HG02973 (cell line): ENCODE measurements at regions not wholly inside any gene's neighbourhood (a gene's known extent, or its start where the extent isn't known, plus 50 kb on each side); places are given as distances from the start of the nearest gene placed in this dataset.
"Not testable (repeated sequence)": the region's sequence is repeated elsewhere in the genome, so short reads cannot be mapped to it uniquely, and the experiment has no call there.

Experiments used
- ATAC-seq: cut with Tn5 transposase; IDR thresholded peaks from one replicate; pipeline ENCODE4 v1.9.1; 2021; ENCODE audit warnings: moderate library complexity; ENCODE audit not compliant: unreplicated experiment

DNA sequence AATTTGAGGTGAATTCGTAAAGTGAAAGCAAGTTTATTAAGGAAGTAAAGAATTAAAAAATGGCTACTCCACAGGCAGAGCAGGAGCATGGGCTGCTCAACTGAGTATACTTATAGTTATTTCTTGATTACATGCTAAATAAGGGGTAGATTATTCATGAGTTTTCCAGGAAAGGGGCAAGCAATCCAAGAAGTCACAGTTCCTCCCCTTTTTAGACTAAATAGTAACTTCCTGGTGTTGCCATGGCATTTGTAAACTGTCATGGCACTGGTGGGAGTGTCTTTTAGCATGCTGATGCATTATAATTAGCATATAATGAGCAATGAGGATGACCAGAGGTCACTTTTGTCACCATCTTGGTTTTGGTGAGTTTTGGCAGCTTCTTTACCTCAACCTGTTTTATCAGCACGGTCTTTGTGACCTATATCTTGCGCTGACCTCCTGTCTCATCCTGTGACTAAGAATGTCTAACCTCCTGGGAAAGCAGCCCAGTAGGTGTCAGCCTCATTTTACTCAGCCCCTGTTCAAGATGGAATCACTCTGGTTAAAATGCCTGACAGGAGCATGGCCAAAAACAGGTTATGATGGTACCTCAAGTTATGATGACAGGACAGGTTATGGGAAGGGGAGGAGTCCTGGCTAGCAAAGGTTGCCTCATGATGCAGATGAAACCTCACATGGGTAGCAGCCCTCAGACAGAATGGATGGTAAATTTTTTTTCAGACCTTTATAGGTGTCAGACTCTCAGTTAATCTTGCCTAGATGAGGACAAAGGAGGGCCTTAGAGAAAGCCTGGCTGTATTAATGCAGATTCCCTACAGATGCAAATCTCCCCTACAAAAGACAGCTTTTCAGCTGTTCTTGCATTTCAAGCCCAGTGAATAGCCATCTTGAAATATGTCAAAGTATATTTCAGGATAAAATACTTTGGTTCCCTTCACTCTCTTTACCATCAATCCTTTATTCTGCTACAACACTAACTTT lies 49.7 kb downstream of the SIPA1L2 start:
- ATAC-seq: no peak

DNA sequence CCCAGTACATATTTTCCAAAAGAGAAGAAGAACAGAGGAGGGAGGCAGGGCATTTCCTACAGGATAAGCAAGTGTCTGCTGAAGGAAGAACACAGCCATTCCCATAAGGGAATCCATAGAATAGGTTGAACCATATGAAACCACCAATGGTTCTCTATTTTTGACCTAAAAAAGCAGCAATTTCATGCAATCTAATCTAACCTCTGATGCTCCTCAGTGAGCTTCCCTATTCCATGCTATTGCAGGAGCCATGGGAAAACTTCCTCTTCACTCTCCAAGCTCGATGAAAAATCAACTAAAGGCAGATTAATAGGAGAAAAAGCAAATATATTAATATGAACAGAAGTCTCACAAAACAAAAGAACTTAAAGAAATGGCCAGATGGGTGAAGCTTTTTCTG lies 50.5 kb downstream of the SIPA1L2 start:
- no peak for ATAC-seq

DNA sequence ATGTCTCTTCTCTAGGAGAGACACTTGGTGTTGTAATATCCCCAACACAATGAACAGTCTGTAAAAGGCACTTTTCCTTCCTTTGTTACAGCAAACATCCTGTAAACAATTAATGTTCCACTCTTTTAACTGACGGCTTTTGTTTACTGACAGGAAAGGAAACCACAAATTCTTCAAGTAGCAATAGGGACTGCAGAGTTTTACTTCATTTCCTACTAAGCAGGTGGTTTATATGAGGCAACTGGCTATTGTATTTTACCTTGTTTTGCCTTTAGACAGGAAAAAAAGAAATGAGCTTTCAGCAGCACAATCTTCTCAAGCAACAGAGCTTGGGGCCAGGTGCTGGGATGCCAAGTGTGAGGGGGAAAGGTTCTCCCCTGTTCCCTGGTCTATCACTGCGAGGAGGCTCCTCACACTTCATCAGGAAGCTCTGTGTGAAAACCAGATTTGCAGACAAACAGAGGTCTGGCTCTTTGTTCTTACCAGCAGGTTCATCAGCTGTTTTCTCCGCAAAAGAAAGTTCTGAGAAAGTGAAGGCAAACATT lies 51.2 kb downstream of the SIPA1L2 start:
- ATAC-seq: no peak

DNA sequence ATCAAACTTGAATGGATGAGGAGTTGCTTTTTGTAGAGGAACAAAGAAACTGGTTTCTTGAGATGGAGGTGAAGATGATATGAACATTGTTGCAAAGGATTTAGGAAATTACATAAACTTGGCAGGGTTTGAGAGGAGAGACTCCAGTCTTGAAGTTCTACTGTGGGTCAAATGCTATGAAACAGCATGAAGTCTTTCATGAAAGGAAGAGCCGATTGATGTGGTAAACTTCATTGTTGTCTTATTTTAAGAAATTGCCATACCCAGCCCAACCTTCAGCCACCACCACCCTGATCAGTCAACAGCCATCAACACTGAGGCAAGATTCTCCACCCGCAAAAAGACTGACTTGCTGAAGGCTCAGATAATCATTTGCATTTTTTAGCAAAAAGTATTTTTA lies 52.2 kb downstream of the SIPA1L2 start:
- no peak for ATAC-seq

DNA sequence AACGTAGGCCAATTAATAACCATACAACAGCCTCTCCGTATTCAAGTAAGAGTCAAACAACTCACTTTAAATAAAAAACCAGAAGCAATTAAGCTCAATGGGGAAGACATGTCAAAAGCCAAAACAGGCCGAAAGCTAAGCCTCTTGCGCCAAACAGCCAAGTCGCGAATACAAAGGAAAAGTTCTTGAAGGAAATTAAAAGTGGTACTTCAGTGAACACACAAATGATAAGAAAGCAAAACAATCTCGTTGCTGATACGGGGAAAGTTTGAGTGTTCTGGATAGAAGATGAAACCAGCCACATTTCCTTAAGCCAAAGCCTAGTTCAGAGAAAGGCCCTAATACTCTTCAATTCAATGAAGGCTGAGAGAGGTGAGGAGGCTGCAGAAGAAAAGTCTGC lies 53.4 kb downstream of the SIPA1L2 start:
- ATAC-seq: no peak

DNA sequence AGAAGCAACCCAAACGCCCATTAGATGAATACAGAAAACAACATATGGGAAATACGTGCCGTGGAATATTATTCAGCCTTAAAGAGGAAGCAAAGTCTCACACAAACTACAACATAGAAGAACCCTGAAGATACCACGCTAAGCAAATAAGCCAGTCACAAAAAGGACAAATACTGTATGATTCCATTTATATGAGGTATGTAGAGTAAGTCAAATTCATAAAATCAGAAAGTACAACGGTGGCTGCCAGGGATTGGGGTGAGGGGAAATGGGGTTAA lies 54.2 kb downstream of the SIPA1L2 start:
- ATAC-seq: no peak

DNA sequence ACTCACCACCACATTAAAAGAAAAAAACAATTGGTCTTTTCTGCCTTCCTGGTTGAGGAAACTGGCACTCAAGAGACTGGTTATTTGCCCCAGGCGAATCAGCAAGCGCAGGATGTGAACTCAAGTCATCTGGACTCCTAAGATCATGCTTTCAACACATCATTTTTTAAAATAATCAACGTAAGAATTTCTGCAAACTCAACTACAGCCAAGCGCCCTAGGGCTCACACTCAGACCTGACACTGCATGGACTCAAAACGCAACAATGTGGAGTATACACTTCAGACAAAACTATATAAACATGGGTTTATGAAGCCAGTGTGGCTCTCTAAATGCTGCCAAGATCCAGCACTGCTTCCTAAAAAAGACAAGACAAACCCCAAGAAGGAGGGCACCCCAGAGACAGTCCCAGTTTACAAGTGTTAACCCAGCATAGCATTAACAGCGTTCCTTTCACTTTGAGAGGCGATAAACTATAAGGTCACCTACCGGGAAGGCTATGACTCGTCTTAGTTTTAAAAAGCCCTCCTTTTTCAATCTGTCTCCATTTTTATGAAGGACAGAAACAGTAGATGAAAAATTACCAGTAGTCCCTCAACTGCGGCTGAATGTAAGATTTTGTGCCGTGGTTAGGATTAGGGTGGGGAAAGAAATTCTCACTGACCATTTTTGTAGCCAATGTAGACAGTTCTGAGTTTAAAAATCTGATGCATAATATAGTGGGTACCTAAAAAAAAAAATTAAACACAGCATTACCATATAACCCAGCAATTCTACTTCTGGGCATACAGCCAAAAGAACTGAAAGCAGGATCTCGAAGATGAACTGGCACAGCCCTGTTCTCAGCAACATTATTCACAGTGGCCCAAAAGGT lies 54.8 kb downstream of the SIPA1L2 start:
- no peak for ATAC-seq

DNA sequence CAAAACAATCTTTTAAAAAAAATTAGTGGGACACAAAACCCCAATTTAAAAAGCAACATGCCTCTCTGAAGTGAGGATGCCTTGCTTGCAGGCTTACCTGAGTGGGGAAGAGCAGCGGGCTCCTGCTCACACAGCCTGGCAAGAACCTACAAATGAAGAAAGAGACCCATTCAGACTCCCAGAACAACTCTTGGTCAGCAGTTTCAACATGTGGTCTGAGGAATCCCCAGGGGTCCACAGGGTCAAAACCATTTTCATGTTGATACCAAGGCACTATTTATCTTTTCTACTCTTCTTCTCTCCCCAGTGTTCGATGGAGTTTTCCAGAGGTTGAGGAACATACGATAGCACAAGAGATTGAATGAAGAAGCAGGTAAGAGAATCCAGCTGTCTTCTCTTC lies 55.9 kb downstream of the SIPA1L2 start:
- ATAC-seq: no peak

DNA sequence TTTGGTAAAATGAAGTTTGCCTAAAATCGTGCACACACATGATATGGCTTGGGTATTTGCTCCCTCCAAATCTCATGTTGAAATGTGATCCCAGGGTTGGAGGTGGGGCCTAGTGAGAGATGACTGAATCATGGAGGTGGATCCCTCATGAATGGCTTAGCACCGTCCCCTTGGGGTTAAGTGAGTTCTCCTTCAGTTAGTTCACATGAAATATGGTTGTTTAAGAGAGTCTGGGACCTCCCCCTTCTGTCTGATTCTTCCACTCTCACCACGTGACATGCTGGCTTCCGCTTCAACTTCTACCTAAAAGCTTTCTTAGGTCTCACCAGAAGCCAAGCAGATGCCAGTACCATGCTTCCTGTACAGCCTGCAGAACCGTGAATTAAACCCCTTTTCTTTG lies 58.4 kb downstream of the SIPA1L2 start:
- no peak for ATAC-seq

DNA sequence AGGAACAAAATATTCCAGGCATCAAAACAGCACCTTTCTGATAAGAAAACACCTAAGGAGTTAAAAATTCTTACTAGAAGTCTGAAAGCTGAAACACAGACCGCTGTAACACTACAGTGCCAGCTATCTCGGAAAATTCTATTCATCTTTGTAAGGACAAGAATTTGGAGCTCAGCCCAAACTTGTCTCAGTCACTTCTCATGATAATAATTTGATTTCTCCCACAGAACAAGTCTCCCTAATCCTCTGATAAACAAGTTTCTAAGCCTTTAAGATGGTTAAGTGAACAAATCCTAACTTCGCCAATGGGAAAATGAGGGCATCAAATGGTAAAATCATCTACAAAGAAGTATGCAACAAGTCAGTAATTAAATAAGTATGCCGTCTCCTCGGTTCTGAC lies 59.9 kb downstream of the SIPA1L2 start:
- ATAC-seq: no peak

DNA sequence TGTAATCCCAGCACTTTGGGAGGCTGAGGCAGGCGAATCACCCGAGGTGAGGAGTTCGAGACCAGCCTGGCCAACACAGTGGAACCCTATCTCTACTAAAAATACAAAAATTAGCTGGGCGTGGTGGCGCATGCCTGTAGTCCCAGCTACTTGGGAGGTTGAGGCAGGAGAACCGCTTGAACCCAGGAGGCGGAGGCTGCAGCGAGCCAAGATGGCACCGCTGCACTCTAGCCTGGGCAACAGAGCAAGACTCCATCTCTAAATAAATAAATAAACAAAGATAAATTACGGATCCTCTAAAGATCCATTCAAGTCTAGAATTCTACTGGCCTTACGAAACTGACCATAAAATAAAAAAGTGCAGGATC lies 60.4 kb downstream of the SIPA1L2 start:
- not testable (repeated sequence) for ATAC-seq

DNA sequence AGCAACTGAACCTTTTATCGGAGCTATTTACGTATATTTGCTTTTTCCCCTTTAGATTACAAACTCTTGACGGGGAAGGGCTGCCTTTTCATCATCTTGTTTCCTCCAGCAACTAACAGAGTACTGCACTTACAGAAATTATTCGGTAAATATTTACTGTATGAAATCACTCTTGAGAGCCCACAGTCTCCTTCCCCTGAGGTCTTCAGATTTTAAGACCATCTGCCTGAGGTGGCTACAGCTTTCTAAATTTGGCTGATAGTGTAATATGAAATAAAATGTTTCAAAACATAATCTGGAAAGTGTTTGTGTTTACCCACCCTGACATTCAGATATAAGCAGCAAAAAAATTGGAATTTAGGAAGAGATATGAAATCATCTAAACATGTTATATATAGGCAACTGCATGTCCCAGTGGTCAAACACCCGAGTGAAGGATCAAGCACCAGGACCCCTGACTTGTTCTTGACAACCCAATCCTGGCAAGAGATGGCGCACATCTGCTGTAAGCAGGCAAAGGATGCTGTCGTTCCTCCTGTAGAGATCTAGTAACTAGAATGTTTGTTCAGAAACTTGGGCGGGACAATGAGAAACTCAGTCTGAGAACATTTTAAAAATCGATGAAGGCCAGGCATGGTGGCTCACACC lies 60.9 kb downstream of the SIPA1L2 start:
- ATAC-seq: no peak

DNA sequence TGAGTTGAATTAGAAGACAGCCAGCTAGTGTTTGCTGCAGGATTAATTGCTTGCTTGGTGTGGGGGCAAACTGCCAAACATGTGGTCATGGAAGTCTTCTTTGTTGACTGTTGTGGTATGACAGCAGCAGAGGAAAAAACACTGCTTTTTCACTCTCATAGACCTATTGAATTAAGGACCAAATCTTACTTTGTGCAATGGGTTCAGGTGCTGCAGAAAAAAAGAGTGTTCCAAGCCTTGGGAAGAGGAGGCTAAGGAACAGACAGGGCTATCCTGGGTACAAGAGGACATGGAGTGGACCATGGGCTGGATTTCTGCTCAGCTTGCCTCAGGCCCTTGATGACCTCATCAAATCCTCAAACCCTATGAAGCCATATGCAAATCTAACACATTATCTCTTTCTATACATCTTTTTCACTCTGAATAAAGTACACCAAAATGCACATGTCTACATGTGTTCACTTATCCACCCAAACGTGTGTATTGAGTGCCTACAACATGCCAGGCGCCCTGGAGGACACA lies 61.5 kb downstream of the SIPA1L2 start:
- ATAC-seq: no peak

DNA sequence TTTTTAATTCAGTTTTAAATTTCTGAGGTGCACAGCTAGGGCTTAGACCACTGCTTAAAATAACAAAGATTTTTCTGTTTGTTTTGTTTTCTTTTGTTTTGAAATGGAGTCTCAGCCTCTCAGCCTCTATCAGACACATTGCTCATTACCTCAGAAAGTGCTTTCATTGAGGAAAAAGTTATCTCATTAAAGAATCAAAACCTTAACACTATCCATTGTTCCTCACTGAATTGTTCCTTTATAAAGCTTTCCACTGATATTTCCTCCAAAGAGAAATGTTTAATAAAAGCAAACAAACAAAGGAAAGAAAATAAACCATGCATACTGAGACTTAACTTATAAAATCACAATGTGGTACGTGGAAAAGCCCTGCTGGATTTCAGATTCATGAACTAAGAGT lies 63.8 kb downstream of the SIPA1L2 start:
- ATAC-seq: no peak

DNA sequence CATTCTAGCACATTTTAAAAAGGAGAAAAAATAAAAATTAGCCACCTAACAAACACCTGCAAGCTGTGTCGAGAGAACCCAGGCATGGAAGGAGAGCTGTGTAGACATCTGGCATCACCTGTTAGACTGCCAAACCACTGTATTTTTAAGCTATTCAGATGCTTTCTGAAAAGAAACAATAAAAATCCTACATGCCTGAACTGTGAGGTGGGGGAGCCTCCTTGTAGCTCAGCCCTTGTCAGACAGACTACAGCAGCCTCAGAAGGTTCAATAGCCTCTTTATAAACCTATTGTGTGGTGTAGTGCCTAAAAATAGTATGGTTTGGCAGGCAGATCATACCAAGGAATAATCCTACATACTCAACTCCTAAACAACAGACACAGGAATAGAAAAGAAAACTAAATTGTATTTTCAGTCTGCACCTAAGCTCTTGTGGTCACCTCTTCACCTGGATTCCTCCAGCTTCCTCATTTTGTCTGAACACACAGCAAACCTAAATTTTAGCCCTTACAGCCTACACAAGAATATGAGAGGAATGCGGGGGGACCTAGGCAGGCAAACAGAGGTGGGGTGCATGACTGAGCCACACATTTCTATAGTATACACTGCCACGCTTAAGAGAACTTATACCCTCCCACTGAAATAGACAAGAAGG lies 67.0 kb downstream of the SIPA1L2 start:
- ATAC-seq: no peak

DNA sequence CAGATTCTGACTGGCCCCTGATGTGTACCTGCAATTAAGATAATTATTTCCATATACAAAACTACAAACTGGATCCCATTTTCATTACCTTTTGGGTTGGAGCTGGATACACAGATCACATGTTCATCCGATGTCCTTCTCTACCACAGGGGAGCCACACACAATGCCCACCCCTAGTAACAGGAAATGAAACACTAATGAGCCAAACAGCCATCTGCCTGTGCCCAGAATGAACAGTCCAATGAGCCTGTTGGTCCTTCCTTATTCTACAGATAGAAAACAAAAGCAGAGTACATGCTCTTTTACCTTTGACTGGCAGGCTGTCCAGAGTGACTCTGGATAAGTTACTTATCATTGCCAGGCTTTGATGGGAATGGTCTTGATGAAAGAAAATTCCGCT lies 68.6 kb downstream of the SIPA1L2 start:
- ATAC-seq: no peak

DNA sequence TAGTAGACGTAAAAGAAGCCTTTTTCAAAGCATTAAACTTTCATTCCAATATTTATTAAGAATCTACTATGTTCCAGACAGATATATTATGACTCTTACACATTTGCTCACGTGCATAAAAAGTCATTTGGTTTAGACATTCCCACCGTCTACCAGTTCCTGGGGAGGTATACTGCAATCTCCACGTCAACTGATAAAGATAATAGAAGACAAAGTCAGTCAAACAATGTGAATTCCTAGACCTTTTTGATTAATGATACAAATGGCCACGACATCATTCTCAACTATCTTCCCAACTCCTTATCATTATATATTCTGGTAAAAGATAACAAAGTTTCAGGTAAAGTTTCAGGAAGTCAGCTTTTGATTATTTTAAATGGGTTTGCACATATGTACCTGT lies 69.0 kb downstream of the SIPA1L2 start:
- no peak for ATAC-seq

DNA sequence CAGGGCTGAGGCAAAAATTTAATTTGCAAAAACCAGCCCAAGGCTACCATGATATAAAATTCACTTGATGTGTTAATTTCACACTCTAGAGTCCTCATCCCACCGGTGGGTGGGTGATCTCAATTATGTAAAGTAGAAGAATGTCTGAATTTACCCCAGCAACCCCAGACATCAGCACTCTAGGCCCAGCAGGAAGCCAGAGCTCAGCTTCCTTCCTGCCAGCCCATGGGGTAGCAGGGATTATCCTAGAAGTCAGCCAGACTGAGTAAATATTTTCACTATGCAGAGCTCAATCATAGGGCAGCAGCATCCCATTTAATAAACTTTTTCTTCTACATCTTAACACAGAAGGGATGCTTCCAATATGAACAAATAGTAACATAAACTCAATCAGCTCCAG lies 71.0 kb downstream of the SIPA1L2 start:
- ATAC-seq: no peak

DNA sequence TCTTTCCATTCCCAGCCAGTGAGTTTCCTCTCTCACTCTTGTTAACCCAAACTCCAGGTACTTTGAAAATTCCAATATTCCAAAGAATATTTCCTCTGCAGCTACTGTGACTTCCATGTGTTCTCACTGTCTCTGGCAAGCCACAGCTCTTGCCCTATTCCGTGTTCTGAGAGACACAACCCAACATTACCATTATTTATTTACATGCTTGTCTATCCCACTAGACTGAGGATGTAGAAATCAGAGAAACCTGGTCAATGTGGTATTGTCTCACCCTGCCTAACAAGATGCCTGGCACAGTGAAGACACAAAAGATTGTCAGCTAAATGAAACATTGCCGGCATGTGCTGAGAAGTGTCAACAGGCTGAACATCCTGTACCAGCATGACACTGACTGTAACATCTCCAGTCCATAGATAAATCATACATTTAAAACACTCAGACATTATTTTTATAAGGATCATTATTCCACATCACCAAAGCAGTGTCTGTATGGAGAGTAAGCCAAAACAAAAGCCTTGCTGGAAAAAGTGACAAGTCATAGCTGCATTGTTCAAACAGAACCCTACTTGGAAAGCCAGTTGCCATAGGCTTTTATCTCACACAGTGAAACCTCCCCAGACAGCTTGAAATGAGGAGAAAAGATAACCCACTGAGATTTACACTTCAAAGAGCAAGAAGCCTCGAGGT lies 72.3 kb downstream of the SIPA1L2 start:
- no peak for ATAC-seq

DNA sequence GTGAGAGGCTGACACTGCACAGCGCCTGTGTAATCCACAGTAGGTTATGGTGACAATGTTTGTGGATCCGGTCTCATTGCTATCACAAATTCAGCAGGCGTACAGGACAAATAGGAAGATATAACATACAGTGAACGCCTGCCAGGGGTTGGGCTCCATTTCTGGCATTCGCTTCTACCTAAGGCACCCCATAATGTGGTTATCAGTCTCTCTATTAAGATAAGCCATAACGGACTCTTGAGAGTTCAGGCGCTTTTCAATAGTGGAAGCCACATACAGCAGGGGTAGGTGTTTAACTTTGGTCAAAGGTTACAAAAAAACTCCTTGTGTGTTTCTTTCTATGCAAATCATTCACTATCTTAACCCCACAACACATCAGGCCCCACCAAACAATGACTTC lies 72.8 kb downstream of the SIPA1L2 start:
- no peak for ATAC-seq
